H7 (cell line): ENCODE measurements at regions not wholly inside any gene's neighbourhood (a gene's known extent, or its start where the extent isn't known, plus 50 kb on each side); places are given as distances from the start of the nearest gene placed in this dataset.

Experiments
- DNase-seq: peaks from one replicate; pipeline ENCODE4 v3.0.0; 2012
- H3K27me3 ChIP-seq: 2 replicates; pipeline ENCODE4 v1.6.0; 2011; ENCODE audit warnings: mild to moderate bottlenecking, low read length; ENCODE audit not compliant: control insufficient read depth, insufficient read depth
- H3K36me3 ChIP-seq: replicated peaks from 2 replicates; pipeline ENCODE4 v1.5.1; 2011; ENCODE audit warnings: low read length; ENCODE audit not compliant: control insufficient read depth, insufficient read depth
- H3K4me3 ChIP-seq: 2 replicates; pipeline ENCODE4 v1.5.1; 2011; ENCODE audit warnings: low read depth, mild to moderate bottlenecking, control low read depth, low read length, moderate library complexity; ENCODE audit not compliant: insufficient read depth

- no peaks in the 10 kb centered on the region for H3K27me3 ChIP-seq
- H3K4me3 ChIP-seq: no peak overlapping the region
- no peaks in the 10 kb centered on the region for H3K36me3 ChIP-seq
- DNase-seq: peak; percentile 41
Measured at GRCh38 chrX:139224953-139225665, 305.4 kb upstream of the F9 start.

- H3K36me3 ChIP-seq: no peaks in the 10 kb centered on the region
- no peak for DNase-seq
- H3K4me3 ChIP-seq: no peak overlapping the region
- no peaks in the 10 kb centered on the region for H3K27me3 ChIP-seq
Measured at GRCh38 chrX:139222511-139223200, 307.9 kb upstream of the F9 start.

- DNase-seq: no peak
- Histone ChIP-seq H3K27me3 (peaks cover 9% of the 10 kb centered on the region; the same call in 1 of the 2 replicates), H3K4me3 (no peak overlapping the region)
Measured at GRCh38 chrX:139213241-139213709, 317.3 kb upstream of the F9 start.

GRCh38 chrX:139211568-139212182 is 318.9 kb upstream of the F9 start:
- H3K4me3 ChIP-seq: no peak overlapping the region
- H3K36me3 ChIP-seq: no peaks in the 10 kb centered on the region
- peak; percentile 68 for DNase-seq

More at GRCh38 chrX:139213241-139213709, 317.3 kb upstream of the F9 start:
- no peaks in the 10 kb centered on the region for H3K36me3 ChIP-seq

GRCh38 chrX:139209342-139209741 is 321.2 kb upstream of the F9 start:
- peaks cover 36% of the 10 kb centered on the region for H3K27me3 ChIP-seq
- H3K4me3 ChIP-seq: no peak overlapping the region
- DNase-seq: no peak
- no peaks in the 10 kb centered on the region for H3K36me3 ChIP-seq

More at GRCh38 chrX:139211568-139212182, 318.9 kb upstream of the F9 start:
- peaks cover 24% of the 10 kb centered on the region for H3K27me3 ChIP-seq

GRCh38 chrX:139207655-139208054 is 322.9 kb upstream of the F9 start:
- no peak for DNase-seq
- H3K27me3 ChIP-seq: peaks cover 52% of the 10 kb centered on the region
- H3K4me3 ChIP-seq: no peak overlapping the region
- H3K36me3 ChIP-seq: no peaks in the 10 kb centered on the region

- H3K4me3 ChIP-seq: no peak overlapping the region
- H3K36me3 ChIP-seq: no peaks in the 10 kb centered on the region
- H3K27me3 ChIP-seq: peaks cover 57% of the 10 kb centered on the region
Measured at GRCh38 chrX:139206914-139207313, 323.6 kb upstream of the F9 start.

GRCh38 chrX:139204898-139205667 is 325.5 kb upstream of the F9 start:
- H3K4me3 ChIP-seq: peak overlapping the region; percentile 66
- peaks cover 65% of the 10 kb centered on the region for H3K27me3 ChIP-seq
- no peaks in the 10 kb centered on the region for H3K36me3 ChIP-seq
- peak; percentile 89 for DNase-seq

More at GRCh38 chrX:139206914-139207313, 323.6 kb upstream of the F9 start:
- no peak for DNase-seq

GRCh38 chrX:139204571-139204897 is 326.0 kb upstream of the F9 start:
- Histone ChIP-seq H3K27me3 (peaks cover 70% of the 10 kb centered on the region), H3K4me3 (peak overlapping the region; percentile 66), H3K36me3 (no peaks in the 10 kb centered on the region)
- no peak for DNase-seq

- H3K36me3 ChIP-seq: no peaks in the 10 kb centered on the region
- peak; percentile 69 for DNase-seq
- peaks cover 75% of the 10 kb centered on the region for H3K27me3 ChIP-seq
- peak overlapping the region; percentile 66 for H3K4me3 ChIP-seq
Measured at GRCh38 chrX:139203651-139204570, 326.6 kb upstream of the F9 start.

- H3K36me3 ChIP-seq: no peaks in the 10 kb centered on the region
- DNase-seq: peak; percentile 78
- H3K27me3 ChIP-seq: peaks cover 72% of the 10 kb centered on the region
- H3K4me3 ChIP-seq: peak overlapping the region; percentile 66
Measured at GRCh38 chrX:139202742-139203420, 327.7 kb upstream of the F9 start.

- DNase-seq: no peak
- Histone ChIP-seq H3K36me3 (no peaks in the 10 kb centered on the region), H3K4me3 (no peak overlapping the region), H3K27me3 (peaks cover 65% of the 10 kb centered on the region)
Measured at GRCh38 chrX:139201924-139202323, 328.6 kb upstream of the F9 start.

GRCh38 chrX:139200793-139201192 is 329.7 kb upstream of the F9 start:
- Histone ChIP-seq H3K4me3 (no peak overlapping the region), H3K36me3 (no peaks in the 10 kb centered on the region), H3K27me3 (peaks cover 66% of the 10 kb centered on the region)
- no peak for DNase-seq
